Putamen (tissue), 1 donor: ENCODE measurements at regions not wholly inside any gene's neighbourhood (a gene's known extent, or its start where the extent isn't known, plus 50 kb on each side); places are given as distances from the start of the nearest gene placed in this dataset.

Experiments
- DNase-seq: peaks from one replicate; pipeline ENCODE4 v3.0.0-alpha.2; 2016; ENCODE audit warnings: low spot score

GRCh38 chr5:165296401-165297130 is 1791.1 kb downstream of the MAT2B start:
- DNase-seq = no peak

DNA sequence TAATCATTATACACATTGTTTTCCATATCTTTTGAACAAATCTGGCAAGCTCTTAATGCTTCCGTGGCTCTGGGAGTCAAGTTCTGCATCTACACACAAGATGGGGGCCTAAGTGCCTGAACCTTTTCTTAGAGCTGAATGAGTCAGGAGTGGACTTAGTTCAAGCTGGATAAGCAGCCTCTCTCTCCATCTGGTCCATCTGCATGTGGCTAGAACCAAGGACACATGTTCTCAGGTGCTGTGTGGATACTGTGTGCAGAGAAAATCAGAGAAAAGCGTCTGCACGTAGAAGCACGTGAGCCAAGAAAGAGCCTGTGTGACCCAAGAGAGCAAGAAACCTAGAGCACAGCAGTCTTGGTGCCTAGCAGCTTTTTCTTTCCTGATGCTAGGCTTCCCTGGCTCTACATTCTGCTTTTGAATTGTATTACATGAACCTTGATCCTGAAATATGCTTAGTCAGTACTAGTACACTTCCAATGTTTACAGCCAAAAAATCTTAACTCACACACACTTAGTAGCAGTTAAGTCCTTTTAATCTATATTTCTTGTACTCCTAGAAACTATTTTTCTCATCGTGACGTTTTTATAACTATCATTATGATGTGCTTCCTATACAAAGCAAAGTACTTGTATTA is 1798.9 kb downstream of the MAT2B start:
- no peak for DNase-seq

GRCh38 chr5:165305596-165305995 is 1800.2 kb downstream of the MAT2B start:
- DNase-seq = no peak

GRCh38 chr5:165309446-165309845 is 1804.0 kb downstream of the MAT2B start:
- no peak for DNase-seq

GRCh38 chr5:165310031-165310430 is 1804.6 kb downstream of the MAT2B start:
- DNase-seq = no peak

- DNase-seq = no peak
These were observed 1816.5 kb downstream of the MAT2B start for GRCh38 chr5:165321912-165322311.

- DNase-seq = no peak
These were observed 1819.8 kb downstream of the MAT2B start for GRCh38 chr5:165325221-165325620.

GRCh38 chr5:165327631-165328030 is 1822.2 kb downstream of the MAT2B start:
- no peak for DNase-seq

GRCh38 chr5:165328846-165329245 is 1823.4 kb downstream of the MAT2B start:
- DNase-seq = no peak

DNA sequence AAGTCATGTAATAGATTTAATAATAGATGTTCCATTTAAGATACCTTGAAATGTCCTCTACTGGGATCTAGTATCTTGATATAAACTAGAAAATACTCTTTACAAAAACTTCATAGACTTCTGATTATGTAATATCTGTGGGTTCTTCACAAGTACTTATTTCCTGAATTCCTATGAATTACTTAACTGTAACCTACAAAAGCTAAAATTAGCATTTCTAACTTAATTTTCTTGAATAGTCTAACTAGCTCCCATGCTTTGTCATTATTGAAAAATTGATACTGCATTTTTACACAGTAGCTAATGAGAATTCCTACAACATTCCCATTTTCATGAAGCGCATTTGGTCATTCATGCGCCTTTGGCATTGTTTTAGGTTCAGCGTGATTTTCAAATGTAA is 1828.2 kb downstream of the MAT2B start:
- DNase-seq = no peak

- peak; percentile 29 for DNase-seq
These were observed 1828.8 kb downstream of the MAT2B start for GRCh38 chr5:165334201-165334600.

- no peak for DNase-seq
These were observed 1844.3 kb downstream of the MAT2B start for GRCh38 chr5:165349735-165350134.

- DNase-seq = no peak
These were observed 1845.9 kb downstream of the MAT2B start for GRCh38 chr5:165351342-165351741.

DNA sequence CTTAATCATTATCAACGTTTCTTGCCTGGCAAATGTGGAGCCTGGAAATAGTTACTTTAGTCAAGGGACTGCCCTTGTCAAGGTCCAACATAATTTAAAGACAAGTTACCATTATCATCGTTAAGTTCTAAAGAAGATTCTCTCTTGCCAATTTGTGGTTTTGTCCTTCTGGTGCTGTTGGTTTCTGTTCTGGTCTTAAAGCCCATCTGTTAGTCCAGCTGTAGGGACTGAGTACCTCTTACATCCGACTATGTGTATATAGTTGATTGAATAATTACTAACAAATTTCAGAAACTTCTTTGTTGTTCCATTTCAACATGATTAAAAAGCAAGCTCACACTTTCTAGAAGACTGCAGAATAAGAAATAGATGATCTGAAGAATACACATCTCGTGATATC is 1854.9 kb downstream of the MAT2B start:
- no peak for DNase-seq

- no peak for DNase-seq
These were observed 1855.5 kb downstream of the MAT2B start for GRCh38 chr5:165360784-165361542.

DNA sequence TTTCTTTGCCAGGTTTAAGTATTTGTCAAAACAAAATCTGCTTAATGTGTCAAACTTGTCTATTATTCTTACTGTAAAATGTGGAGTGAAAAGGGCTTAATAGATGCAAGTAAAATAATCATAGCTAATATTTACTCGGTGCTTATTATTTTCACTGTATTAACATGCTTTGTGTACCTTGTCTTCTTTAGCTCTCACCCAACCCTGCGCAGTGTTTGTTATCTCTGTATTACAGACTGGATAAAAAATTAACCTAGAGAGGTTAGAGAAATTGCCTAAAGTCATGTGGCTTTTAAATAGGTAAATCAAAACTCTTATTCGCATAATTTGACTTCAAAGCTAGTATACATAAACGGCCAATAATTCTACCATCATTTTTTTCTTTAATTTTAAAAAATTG is 1864.8 kb downstream of the MAT2B start:
- no peak for DNase-seq

DNA sequence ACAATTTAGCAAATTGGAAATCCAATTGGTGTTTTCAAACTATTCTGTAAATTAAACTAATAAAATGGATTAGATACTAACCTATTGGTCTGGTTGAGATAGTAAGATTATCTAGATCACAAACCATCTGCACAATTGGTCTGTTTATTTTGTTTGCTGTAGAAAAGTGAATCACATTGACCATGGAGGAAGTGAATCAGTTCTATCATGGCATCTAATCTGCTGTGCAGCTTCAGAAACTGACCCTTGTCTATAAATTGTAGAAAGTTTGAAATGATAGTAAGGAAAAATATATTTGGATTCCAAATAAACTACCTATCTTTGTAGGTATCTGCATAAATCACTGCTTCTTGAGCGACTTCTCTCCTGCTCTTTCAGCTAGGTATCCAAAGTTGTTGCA is 1865.4 kb downstream of the MAT2B start:
- no peak for DNase-seq

GRCh38 chr5:165375201-165375600 is 1869.8 kb downstream of the MAT2B start:
- no peak for DNase-seq

DNA sequence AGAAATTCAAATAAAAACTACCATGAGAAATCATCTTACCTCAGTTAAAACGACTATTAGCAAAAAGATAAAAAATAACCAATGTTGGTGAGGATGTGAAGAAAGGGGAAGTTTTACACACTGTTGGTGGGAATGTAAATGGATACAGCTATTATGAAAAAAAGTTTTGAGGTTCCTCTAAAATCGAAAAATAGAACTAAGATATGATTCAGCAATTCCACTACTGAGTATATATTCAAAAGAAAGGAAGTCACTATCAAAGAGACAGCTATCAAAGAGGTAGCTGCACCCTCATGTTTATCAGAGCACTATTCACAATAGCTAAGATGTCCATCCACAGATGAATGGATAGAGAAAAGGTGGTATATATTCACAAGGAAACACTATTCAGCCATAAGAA is 1888.4 kb downstream of the MAT2B start:
- no peak for DNase-seq

DNA sequence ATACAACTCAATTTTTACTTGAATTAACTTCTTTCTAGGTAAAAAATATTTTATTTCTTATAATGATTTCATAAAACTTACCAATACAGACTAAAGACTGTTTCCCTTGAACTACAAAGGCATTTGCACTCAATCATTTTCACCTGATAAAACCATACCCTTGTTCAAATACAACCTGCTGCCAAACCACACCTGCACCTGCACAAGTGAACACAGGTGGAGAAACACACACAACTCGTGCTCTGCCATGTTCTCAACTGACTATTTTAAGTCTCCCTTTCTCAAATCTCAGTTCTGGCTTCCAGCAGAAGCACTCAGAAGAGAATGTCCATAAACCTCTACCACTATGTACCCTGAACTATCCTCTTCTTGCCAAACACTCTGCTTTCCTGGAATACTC is 1892.1 kb downstream of the MAT2B start:
- no peak for DNase-seq

- DNase-seq = no peak
These were observed 1894.7 kb downstream of the MAT2B start for GRCh38 chr5:165400086-165400485.

DNA sequence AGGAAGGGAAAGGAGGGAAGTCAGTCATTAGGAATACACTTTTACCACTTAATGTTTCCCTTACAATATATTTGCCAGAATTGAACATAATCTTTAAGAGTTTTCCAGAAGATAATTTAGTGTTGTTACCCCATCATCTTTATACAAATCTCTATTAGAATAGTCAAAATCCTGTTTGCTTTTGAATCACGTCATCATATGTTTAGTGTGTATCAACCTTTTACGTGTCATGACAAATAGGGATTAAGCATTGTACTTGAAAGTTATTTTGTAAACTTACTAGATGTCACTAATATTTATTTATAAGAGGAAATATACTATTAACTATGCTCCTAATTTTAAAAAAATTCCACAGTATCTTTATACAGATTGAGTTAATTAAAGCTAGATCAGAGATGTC is 1899.5 kb downstream of the MAT2B start:
- no peak for DNase-seq

DNA sequence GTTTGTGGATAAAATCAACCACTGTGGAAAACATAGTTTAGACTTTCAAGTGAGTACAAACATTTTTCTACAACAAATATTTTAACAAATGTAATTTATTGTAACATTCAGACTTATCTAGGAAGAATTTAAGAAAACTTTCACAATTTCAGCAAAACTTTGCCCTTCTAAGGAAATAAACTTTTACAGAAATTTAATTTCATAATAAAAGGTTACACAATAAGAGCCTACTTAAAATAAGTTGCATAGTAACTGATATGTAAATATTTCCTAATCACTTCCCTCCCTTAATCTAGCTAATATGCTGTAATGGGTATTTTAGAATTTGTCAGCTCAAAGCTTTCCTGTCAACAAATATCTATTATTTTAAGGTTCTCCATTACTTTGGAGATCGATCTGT is 1899.9 kb downstream of the MAT2B start:
- no peak for DNase-seq
